Stimulated activated CD4-positive, alpha-beta T cell treated with anti-CD3 and anti-CD28 coated beads, Interleukin-15, amount 100 ng/mL, for 1 hour (primary cell): ENCODE measurements at regions not wholly inside any gene's neighbourhood (a gene's known extent, or its start where the extent isn't known, plus 50 kb on each side); places are given as distances from the start of the nearest gene placed in this dataset.

Experiments used
- DNase-seq, 2 donors: peaks; one replicate each; pipeline ENCODE4 v3.0.0-alpha.2; 2020; ENCODE audit warnings: low read depth in 1 of 2, low spot score in 1 of 2

GRCh38 chr4:153997516-153997915, 208.6 kb upstream of the SFRP2 start:
- DNase-seq, result no peak

DNA sequence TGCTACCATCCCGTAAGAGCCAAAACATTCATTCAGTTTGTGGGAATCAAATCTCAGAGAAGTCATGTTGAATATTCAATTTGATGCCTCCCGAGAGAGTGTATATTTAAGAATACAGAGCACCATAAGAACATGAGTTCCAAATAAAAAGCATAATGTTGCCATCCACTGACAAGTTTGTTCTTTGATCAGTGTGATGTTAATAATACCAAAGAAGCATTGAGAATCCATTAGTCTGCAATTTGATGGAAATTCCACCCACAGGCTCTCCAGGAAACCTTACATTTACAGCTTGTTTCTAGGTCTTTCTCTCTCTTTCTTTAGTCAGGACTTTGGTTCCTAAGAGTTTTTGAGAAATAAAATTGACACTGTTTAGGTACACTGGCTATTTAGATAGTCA, 200.6 kb upstream of the SFRP2 start:
- no peak for DNase-seq

- no peak for DNase-seq
Measured at GRCh38 chr4:153988492-153989363, 199.8 kb upstream of the SFRP2 start.

GRCh38 chr4:153987291-153987690, 198.4 kb upstream of the SFRP2 start:
- DNase-seq, result no peak

DNA sequence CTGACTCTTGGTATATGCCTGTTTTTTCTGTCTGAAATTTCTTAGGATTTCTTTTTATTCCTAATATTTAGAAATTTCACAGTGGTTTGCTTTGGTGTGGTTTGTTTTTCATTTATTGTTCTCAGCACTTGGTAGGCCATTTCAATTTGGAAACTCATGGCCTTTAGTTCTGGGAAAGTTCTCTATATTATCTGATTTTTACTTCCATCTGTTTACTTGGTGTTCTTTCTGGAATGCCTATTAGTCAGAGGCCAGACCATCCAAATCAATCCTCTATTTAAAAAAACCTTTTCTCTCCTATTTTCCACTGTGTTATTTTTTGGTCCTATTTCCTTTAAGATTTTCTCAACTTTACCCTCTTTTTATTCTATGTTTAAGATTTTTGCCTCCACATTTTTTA, 188.1 kb upstream of the SFRP2 start:
- DNase-seq, result no peak

- no peak for DNase-seq
Measured at GRCh38 chr4:153974452-153974851, 185.6 kb upstream of the SFRP2 start.

- DNase-seq, result no peak
Measured at GRCh38 chr4:153973942-153974341, 185.1 kb upstream of the SFRP2 start.

DNA sequence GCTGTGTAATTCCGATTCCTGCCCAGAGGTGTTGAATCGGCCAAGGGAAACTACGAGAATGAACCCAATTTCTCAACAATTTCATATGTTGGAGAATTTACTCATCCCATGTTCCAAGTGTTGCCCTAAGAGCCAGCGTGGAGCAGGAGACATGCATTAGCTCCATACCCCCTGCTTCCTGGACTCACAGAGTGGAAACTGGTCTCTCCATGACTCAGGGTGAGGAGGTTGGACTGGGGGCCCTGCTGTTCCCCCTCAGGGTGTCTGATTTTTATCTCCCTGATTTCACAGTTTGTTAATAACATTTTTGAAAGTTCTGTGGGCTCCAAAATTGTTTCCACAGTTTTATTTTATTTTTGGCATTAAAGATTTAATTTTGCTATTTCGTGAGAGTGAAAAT, 183.0 kb upstream of the SFRP2 start:
- DNase-seq, result no peak

GRCh38 chr4:153970169-153970568, 181.3 kb upstream of the SFRP2 start:
- no peak for DNase-seq

- DNase-seq, result no peak
Measured at GRCh38 chr4:153969542-153969941, 180.7 kb upstream of the SFRP2 start.

DNA sequence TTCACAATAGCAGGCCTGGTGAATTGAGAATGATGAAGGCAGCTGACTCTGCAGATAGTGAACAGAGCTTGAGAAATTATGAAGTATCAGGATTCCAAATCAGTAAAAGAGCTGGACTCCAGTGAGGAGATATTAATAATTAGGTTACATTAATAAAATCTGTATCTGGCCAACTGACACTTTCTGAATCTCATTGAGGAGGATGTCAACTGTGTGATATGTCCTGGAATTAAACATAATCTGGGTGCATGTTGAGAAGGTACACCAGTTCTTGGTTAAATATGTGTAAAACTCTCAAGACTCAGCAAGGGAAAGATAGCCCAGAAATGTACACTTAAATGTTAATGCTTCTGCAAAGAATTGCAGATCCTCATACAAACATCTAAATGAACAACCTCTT, 177.8 kb upstream of the SFRP2 start:
- DNase-seq, result no peak

GRCh38 chr4:153963216-153963615, 174.3 kb upstream of the SFRP2 start:
- no peak for DNase-seq

DNA sequence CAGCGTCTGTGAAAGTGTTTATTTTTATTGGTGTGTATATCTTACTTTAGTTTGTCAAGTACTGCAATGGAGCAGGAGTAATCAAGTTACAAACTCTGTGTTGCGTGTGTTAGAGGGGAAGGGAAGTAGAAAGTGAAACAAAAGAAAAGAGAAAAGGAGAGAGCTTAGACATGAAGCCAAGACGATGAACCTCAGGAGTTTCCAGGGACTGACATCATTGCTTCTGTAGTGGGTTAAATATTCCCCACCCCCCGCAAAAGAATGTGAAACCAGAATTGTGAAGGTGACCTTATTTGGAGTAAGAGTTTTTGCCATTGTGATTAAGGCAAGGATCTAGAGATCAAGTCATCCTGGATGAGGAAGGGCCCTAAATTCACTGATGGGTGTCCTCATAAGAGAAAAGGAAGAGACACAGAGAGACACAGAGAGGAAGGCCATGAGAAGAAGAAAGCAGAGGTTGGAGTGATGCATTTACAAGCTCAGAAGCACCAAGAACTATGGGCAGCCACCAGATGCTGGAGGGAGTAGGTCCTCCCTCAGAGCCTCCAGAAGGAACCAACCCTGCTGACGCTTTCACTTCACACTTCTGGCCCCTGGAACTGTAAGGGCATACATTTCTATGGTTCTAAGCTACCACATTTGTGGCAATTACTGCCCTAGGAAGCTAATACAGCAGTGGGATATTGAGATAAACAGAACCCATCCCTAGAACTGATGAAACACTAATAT, 173.6 kb upstream of the SFRP2 start:
- no peak for DNase-seq

GRCh38 chr4:153955327-153955726, 166.4 kb upstream of the SFRP2 start:
- DNase-seq, result no peak

- no peak for DNase-seq
Measured at GRCh38 chr4:153954654-153955053, 165.8 kb upstream of the SFRP2 start.

- no peak for DNase-seq
Measured at GRCh38 chr4:153950100-153950979, 161.5 kb upstream of the SFRP2 start.

DNA sequence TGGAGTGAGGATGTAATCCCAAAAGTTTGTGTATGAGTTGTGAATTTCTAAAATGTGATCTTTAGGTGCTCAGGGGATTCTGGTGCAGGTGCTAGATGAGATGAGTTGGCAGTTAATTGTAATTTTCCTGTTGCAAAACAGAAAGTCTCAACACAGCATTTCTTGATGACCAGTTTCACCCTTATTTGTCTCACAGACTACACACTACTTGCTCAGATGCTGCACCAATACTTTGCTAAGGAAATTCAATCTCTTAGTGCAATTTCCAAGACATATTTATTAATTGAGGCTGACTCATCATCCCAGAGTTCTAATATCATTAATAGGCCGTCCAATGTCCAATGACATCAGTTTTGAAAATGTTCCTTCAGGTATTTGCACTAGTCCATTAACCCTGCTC, 159.2 kb upstream of the SFRP2 start:
- DNase-seq, result no peak

- no peak for DNase-seq
Measured at GRCh38 chr4:153947124-153947523, 158.2 kb upstream of the SFRP2 start.

GRCh38 chr4:153945704-153946103, 156.8 kb upstream of the SFRP2 start:
- no peak for DNase-seq

- no peak for DNase-seq
Measured at GRCh38 chr4:153943738-153944415, 155.0 kb upstream of the SFRP2 start.

GRCh38 chr4:153940916-153941315, 152.0 kb upstream of the SFRP2 start:
- DNase-seq, result no peak
